Effector memory CD4-positive, alpha-beta T cell (primary cell): ENCODE measurements at regions not wholly inside any gene's neighbourhood (a gene's known extent, or its start where the extent isn't known, plus 50 kb on each side); places are given as distances from the start of the nearest gene placed in this dataset.
A peak's percentile ranks its signal among the peaks of the same experiment; 100 is the strongest.

Experiments
- DNase-seq, 3 donors: peaks; one replicate each; pipeline ENCODE4 v3.0.0-alpha.2; 2020
- H3K27ac ChIP-seq: 2 replicates; pipeline ENCODE4 v1.7.0; 2013; ENCODE audit warnings: mild to moderate bottlenecking, low read length, moderate library complexity; ENCODE audit not compliant: insufficient read depth, poor library complexity, severe bottlenecking
- H3K27me3 ChIP-seq: replicated peaks from 2 replicates; pipeline ENCODE4 v1.7.0; 2013; ENCODE audit warnings: mild to moderate bottlenecking, low read length; ENCODE audit not compliant: insufficient read depth, control insufficient read depth, poor library complexity, severe bottlenecking
- H3K36me3 ChIP-seq: 2 replicates; pipeline ENCODE4 v1.7.0; 2013; ENCODE audit warnings: mild to moderate bottlenecking, low read length, moderate library complexity; ENCODE audit not compliant: control insufficient read depth, insufficient read depth
- H3K4me1 ChIP-seq: 2 replicates; pipeline ENCODE4 v1.7.0; 2013; ENCODE audit warnings: low read length, mild to moderate bottlenecking; ENCODE audit not compliant: control insufficient read depth, insufficient read depth, poor library complexity, severe bottlenecking
- H3K4me3 ChIP-seq: 2 replicates; pipeline ENCODE4 v1.7.0; 2013; ENCODE audit warnings: low read length, low read depth, mild to moderate bottlenecking; ENCODE audit not compliant: insufficient read depth, poor library complexity, severe bottlenecking
- H3K9me3 ChIP-seq: 2 replicates; pipeline ENCODE4 v1.7.0; 2013; ENCODE audit warnings: mild to moderate bottlenecking, low read length, moderate library complexity; ENCODE audit not compliant: control insufficient read depth

DNA sequence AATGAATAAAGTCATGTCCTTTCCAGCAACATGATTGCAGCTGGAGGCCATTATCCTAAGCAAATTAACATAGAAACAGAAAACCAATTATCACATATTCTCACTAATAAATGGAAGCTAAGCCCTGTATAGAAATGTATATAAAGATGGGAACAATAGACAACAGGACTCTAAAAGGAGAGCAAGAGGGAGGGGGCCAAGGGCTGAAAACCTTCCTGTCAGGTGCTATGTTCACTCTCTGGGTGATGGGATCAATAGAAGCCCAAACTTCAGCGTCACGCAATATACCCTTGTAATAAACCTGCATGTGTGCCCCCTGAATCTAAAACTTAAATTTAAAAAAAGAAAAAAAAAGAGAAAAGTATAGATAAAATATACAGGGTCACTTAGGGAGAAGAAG lies 163.7 kb upstream of the ACO1 start:
- H3K27ac ChIP-seq, result no peak overlapping the region
- H3K4me3 ChIP-seq, result no peak overlapping the region
- H3K9me3 ChIP-seq, result no peaks in the 10 kb centered on the region
- H3K4me1 ChIP-seq, result no peaks in the 10 kb centered on the region
- no peaks in the 10 kb centered on the region for H3K36me3 ChIP-seq
- no peaks in the 10 kb centered on the region for H3K27me3 ChIP-seq
- no peak for DNase-seq

- Histone ChIP-seq H3K27ac (no peak overlapping the region), H3K4me3 (no peak overlapping the region), H3K36me3 (no peaks in the 10 kb centered on the region), H3K27me3 (no peaks in the 10 kb centered on the region), H3K4me1 (no peaks in the 10 kb centered on the region), H3K9me3 (no peaks in the 10 kb centered on the region)
- DNase-seq, result no peak
These were observed 150.0 kb upstream of the ACO1 start for GRCh38 chr9:32234451-32234850.

DNA sequence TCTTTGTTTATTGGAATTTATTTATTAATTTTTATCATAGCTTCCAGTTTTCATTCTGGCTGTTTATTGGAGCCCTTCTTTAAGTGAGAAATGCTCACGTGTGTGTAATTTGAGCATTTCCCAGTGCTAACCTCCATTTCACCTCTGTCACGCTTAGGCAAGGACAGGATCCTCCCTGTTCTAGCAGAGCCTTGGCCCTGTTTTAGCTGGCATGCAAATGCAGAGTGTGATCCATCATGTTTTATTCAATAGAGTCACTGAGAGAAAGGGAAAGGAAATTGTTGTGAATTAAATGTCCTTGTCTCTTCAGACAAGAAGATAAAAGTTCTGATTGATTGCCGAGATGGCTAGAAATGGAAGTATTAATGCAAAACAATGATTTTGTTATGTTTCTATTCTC lies 137.3 kb upstream of the ACO1 start:
- Histone ChIP-seq H3K4me1 (no peaks in the 10 kb centered on the region), H3K36me3 (no peaks in the 10 kb centered on the region), H3K4me3 (no peak overlapping the region), H3K27ac (no peak overlapping the region), H3K27me3 (no peaks in the 10 kb centered on the region), H3K9me3 (no peaks in the 10 kb centered on the region)
- DNase-seq, result no peak

GRCh38 chr9:32248189-32248712 lies 136.2 kb upstream of the ACO1 start:
- DNase-seq, result no peak
- Histone ChIP-seq H3K9me3 (no peaks in the 10 kb centered on the region), H3K27me3 (no peaks in the 10 kb centered on the region), H3K27ac (no peak overlapping the region), H3K4me3 (no peak overlapping the region), H3K4me1 (no peaks in the 10 kb centered on the region), H3K36me3 (no peaks in the 10 kb centered on the region)

DNA sequence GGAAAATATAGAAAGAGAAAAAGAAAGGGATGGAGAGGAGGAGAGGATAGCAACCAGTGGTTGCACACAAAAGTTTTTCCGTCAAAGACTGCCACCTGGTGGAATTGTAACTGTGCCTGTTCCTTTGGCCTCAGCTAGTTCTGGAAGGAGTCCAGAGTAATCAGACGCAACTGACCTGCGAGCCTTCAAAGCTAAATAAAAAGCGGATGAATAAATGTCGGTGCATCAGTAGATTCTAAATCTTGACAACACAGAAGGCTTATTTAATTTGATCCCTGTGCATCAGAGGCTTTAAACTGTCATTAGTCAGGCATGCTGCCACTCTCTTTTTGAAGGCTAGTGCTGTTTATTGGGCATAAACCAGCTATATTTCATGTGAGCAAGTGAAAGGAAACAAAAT lies 132.9 kb upstream of the ACO1 start:
- H3K27ac ChIP-seq, result no peak overlapping the region
- no peaks in the 10 kb centered on the region for H3K36me3 ChIP-seq
- H3K27me3 ChIP-seq, result no peaks in the 10 kb centered on the region
- H3K9me3 ChIP-seq, result no peaks in the 10 kb centered on the region
- H3K4me1 ChIP-seq, result no peaks in the 10 kb centered on the region
- DNase-seq, result peak in 1 of 3 donors; percentile 2
- H3K4me3 ChIP-seq, result no peak overlapping the region

DNA sequence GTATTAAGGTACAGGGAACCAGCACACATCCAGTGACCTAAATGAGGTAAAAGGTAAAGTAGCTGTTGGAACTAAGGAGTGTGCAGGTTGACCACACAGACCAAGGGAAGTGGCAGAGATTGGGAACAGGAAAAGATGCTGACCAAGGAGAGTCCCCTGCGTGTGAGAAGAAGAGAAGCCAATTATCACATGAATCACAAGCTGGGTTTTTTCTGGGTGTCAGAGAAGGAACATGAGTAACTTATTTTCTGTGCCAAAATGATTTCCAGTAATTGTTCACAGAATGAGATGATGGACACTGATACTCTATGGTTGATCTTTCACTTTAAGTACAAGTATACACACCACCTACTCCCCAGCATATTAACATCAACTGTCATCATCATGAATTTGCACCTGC lies 130.7 kb upstream of the ACO1 start:
- no peak overlapping the region for H3K27ac ChIP-seq

DNA sequence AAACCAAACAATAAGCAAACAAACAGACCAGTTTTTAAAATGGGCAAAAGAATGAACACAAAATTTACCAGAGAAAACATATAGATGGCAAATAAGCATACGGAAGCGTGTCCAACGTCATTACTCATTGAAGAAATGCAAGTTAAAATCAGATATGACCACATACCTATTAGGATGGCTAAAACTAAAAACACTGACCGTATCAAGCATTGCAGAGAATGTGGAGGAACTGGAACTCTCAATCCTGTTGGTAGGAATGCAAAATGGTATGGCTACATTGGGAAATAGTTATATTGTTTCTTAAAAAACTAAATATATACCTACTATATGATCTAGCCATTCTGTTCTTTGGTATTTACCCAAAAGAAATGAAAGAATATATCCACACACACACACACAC lies 129.4 kb upstream of the ACO1 start:
- no peak for DNase-seq
- H3K4me3 ChIP-seq, result no peak overlapping the region
- no peaks in the 10 kb centered on the region for H3K36me3 ChIP-seq
- no peaks in the 10 kb centered on the region for H3K9me3 ChIP-seq
- H3K27me3 ChIP-seq, result no peaks in the 10 kb centered on the region
- H3K4me1 ChIP-seq, result no peaks in the 10 kb centered on the region
- H3K27ac ChIP-seq, result no peak overlapping the region

More for the DNA sequence above, 130.7 kb upstream of the ACO1 start:
- Histone ChIP-seq H3K27me3 (no peaks in the 10 kb centered on the region), H3K9me3 (no peaks in the 10 kb centered on the region), H3K4me1 (no peaks in the 10 kb centered on the region), H3K36me3 (no peaks in the 10 kb centered on the region), H3K4me3 (no peak overlapping the region)
- no peak for DNase-seq

DNA sequence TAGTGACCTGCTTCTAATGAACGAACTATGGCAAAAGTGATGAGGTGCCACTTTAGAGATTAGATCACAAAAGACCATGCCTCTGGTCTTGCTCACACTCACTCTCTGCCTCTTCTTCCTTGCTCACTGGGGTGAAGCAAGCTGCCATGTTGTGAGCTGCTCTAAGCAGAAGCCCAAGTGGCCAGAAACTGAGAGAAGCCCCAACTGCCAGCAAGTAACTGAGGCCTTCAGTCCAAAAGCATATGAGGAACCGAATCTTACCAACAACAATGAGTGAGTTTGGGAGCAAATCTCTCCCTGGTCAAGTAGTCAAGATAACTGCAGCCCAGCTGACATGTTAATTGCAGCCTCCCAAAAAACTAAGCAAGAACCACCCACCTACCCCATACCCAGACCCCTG lies 126.0 kb upstream of the ACO1 start:
- DNase-seq, result no peak
- H3K27ac ChIP-seq, result no peak overlapping the region
- H3K9me3 ChIP-seq, result no peaks in the 10 kb centered on the region
- no peaks in the 10 kb centered on the region for H3K27me3 ChIP-seq
- H3K36me3 ChIP-seq, result no peaks in the 10 kb centered on the region
- H3K4me3 ChIP-seq, result no peak overlapping the region
- H3K4me1 ChIP-seq, result no peaks in the 10 kb centered on the region

DNA sequence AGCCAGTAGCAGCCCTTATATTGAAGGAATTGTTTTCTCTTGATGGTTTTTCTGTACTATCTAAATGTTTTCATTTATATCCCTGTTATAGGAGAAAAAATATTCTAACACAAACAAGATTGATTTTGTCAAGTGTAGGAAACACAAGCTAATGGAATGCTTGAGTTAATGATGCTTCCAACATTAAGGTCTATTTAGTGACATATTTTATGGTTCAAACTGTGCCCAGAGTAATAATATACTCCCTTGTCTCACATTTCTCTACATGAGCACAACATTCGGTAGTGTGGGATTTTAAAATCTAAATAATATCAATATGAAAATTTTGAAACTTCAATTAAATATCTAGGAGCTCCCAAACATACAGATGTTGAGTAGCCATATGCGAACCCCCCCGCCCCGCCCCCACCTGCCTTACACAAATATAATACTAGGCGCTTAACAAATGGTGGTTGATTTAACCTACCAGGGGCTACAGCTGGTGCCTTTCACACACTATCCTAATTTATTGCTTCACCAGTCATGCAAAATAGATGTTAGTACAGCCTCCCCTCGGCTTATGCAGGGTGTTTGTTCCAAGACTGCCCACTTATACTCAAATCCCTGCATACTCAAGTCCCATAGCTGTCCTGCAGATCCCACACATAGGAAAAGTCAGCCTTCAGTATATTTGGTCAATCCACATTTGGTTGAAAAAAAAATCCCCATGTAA lies 124.1 kb upstream of the ACO1 start:
- Histone ChIP-seq H3K9me3 (no peaks in the 10 kb centered on the region), H3K36me3 (no peaks in the 10 kb centered on the region), H3K4me1 (no peaks in the 10 kb centered on the region), H3K27me3 (no peaks in the 10 kb centered on the region), H3K27ac (no peak overlapping the region), H3K4me3 (no peak overlapping the region)
- DNase-seq, result no peak

DNA sequence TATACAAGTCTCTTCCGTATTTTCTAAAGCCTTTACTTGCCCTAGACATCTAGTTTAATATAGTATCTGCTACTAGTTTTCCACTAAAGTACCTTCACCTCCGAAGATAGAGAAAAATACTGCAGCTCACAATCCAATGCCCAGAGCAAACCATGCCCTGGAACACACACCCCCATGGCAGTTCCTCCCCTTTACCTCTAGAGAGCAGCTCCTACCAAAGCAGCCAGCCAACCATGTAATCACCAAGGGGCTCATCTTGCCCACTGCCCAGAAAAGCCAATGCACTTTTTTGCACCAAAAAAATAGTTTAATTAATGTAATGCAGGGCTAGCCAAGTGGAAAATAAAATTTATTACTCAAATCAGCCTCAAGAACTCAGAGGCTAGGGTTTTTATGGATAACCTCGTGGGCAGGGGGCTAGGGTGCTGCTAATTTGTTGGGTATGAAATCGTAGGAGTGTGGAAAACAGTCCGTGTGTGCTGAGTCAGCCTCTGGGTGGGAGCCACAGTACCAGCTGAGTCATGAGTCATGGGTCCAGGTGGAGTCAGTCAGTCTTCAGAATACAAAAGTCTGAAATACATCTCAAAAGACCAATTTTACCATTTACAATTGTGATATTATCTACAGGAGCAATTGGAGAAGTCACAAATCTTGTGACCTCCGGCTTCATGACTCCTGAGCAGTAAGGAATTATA lies 120.1 kb upstream of the ACO1 start:
- no peaks in the 10 kb centered on the region for H3K36me3 ChIP-seq
- H3K4me1 ChIP-seq, result no peaks in the 10 kb centered on the region
- no peak for DNase-seq
- H3K4me3 ChIP-seq, result no peak overlapping the region
- H3K9me3 ChIP-seq, result no peaks in the 10 kb centered on the region
- H3K27ac ChIP-seq, result no peak overlapping the region
- H3K27me3 ChIP-seq, result no peaks in the 10 kb centered on the region
